SK-N-SH (cell line): ENCODE measurements at regions not wholly inside any gene's neighbourhood (a gene's known extent, or its start where the extent isn't known, plus 50 kb on each side); places are given as distances from the start of the nearest gene placed in this dataset.

Source experiments
- EP300 ChIP-seq, 2 experiments: IDR thresholded peaks; 2 replicates each; pipeline versions ENCODE4 v1.4.0 to v1.6.1; 2012; ENCODE audit warnings: borderline replicate concordance in 1 of 2, low read depth in 1 of 2, low read length in 1 of 2
- GABPA ChIP-seq: IDR thresholded peaks from 2 replicates; pipeline ENCODE4 v1.4.0; 2012; ENCODE audit warnings: low read depth, mild to moderate bottlenecking
- MEF2A ChIP-seq: IDR thresholded peaks from 2 replicates; pipeline ENCODE4 v1.4.0; 2012; ENCODE audit warnings: low read depth, borderline replicate concordance
- POLR2AphosphoS5 ChIP-seq: IDR thresholded peaks from 2 replicates; pipeline ENCODE4 v1.6.1; 2012; ENCODE audit warnings: low read depth, low read length
- RCOR1 ChIP-seq: fragments of 150-350 bp; IDR thresholded peaks from 2 replicates; pipeline ENCODE4 v1.6.1; 2017; ENCODE audit warnings: antibody characterized with exemption, low read length
- SIN3A ChIP-seq: IDR thresholded peaks from 2 replicates; pipeline ENCODE4 v1.6.1; 2012; ENCODE audit warnings: low read depth, mild to moderate bottlenecking, low read length, moderate library complexity, borderline replicate concordance
- SMC3 ChIP-seq: IDR thresholded peaks from 2 replicates; pipeline ENCODE4 v1.6.1; 2012; ENCODE audit warnings: low read depth, low read length, improper control_type of control experiment
- TF ChIP-seq, protein P1 (sequence below): fragments of 200-600 bp; sonication (generic); IDR thresholded peaks from 2 replicates; pipeline ENCODE4 v1.6.1; 2017; ENCODE audit warnings: antibody characterized with exemption, mild to moderate bottlenecking, moderate library complexity

GRCh38 chr17:13865650-13866049 lies 203.7 kb upstream of the COX10 start:
- TF ChIP-seq, protein P1, sequence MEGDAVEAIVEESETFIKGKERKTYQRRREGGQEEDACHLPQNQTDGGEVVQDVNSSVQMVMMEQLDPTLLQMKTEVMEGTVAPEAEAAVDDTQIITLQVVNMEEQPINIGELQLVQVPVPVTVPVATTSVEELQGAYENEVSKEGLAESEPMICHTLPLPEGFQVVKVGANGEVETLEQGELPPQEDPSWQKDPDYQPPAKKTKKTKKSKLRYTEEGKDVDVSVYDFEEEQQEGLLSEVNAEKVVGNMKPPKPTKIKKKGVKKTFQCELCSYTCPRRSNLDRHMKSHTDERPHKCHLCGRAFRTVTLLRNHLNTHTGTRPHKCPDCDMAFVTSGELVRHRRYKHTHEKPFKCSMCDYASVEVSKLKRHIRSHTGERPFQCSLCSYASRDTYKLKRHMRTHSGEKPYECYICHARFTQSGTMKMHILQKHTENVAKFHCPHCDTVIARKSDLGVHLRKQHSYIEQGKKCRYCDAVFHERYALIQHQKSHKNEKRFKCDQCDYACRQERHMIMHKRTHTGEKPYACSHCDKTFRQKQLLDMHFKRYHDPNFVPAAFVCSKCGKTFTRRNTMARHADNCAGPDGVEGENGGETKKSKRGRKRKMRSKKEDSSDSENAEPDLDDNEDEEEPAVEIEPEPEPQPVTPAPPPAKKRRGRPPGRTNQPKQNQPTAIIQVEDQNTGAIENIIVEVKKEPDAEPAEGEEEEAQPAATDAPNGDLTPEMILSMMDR, result no peak
- TF ChIP-seq SMC3 (no peak), RCOR1 (no peak), GABPA (no peak), EP300 (IDR thresholded peaks at IDR 0.05; ENCODE audit: borderline replicate concordance in 1 of 2, low read depth in 1 of 2, low read length in 1 of 2) (no peak), MEF2A (no peak), POLR2AphosphoS5 (no peak), SIN3A (no peak)
